ENCODE measurements at regions not wholly inside any gene's neighbourhood (a gene's known extent, or its start where the extent isn't known, plus 50 kb on each side); places are given as distances from the start of the nearest gene placed in this dataset.
A peak's percentile ranks its signal among the peaks of the same experiment; 100 is the strongest.

GRCh38 chr11:15544353-15544752 lies 429.6 kb downstream of the INSC start:
- DNase-seq, result no peak

GRCh38 chr11:15547685-15548084 lies 433.0 kb downstream of the INSC start:
- no peak for DNase-seq

GRCh38 chr11:15551901-15552851 lies 437.5 kb downstream of the INSC start:
- DNase-seq, result no peak

- DNase-seq, result no peak
Observed at GRCh38 chr11:15555161-15555560, 440.4 kb downstream of the INSC start.

- DNase-seq, result peak in 1 of 2 donors; percentile 7
Observed at GRCh38 chr11:15557457-15558230, 442.9 kb downstream of the INSC start.

- no peak for DNase-seq
Observed at GRCh38 chr11:15558513-15559181, 443.9 kb downstream of the INSC start.

GRCh38 chr11:15560689-15561467 lies 446.2 kb downstream of the INSC start:
- no peak for DNase-seq

- no peak for DNase-seq
Observed at GRCh38 chr11:15562230-15562629, 447.5 kb downstream of the INSC start.

GRCh38 chr11:15563054-15563453 lies 448.3 kb downstream of the INSC start:
- no peak for DNase-seq

GRCh38 chr11:15565880-15566279 lies 451.2 kb downstream of the INSC start:
- no peak for DNase-seq

- DNase-seq, result no peak
Observed at GRCh38 chr11:15568440-15568839, 453.7 kb downstream of the INSC start.

GRCh38 chr11:15569305-15570025 lies 454.7 kb downstream of the INSC start:
- no peak for DNase-seq

- DNase-seq, result no peak
Observed at GRCh38 chr11:15575409-15575808, 460.7 kb downstream of the INSC start.

- no peak for DNase-seq
Observed at GRCh38 chr11:15576769-15577168, 462.0 kb downstream of the INSC start.

GRCh38 chr11:15577519-15577918 lies 462.8 kb downstream of the INSC start:
- peak in 1 of 2 donors; percentile 57 for DNase-seq

- DNase-seq, result no peak
Observed at GRCh38 chr11:15579287-15580001, 464.7 kb downstream of the INSC start.

GRCh38 chr11:15580056-15580774 lies 465.5 kb downstream of the INSC start:
- DNase-seq, result peak; percentile 19 to 60

GRCh38 chr11:15580775-15581095 lies 466.0 kb downstream of the INSC start:
- no peak for DNase-seq

GRCh38 chr11:15584158-15584557 lies 469.4 kb downstream of the INSC start:
- DNase-seq, result no peak

- no peak for DNase-seq
Observed at GRCh38 chr11:15585602-15586331, 471.0 kb downstream of the INSC start.
